Neural cell (in vitro differentiated cells): ENCODE measurements at regions not wholly inside any gene's neighbourhood (a gene's known extent, or its start where the extent isn't known, plus 50 kb on each side); places are given as distances from the start of the nearest gene placed in this dataset.

Experiments used
- EZH2 ChIP-seq: fragments of 200-600, 300-800 bp; shearing (Covaris generic), sonication (generic); IDR thresholded peaks from 2 replicates; pipeline ENCODE4 v1.6.1; 2014; ENCODE audit warnings: antibody characterized with exemption, low read length, borderline replicate concordance, mild to moderate bottlenecking; ENCODE audit not compliant: insufficient read depth, poor library complexity, severe bottlenecking
- POLR2AphosphoS5 ChIP-seq: IDR thresholded peaks from 2 replicates; pipeline ENCODE4 v1.6.1; 2012
- TAF1 ChIP-seq: IDR thresholded peaks from 2 replicates; pipeline ENCODE4 v1.6.1; 2012; ENCODE audit warnings: low read depth
- TF ChIP-seq, protein P1 (sequence below): fragments of 450-650 bp; IDR thresholded peaks from 2 replicates; pipeline ENCODE4 v1.5.1; 2014; ENCODE audit warnings: antibody characterized with exemption, mild to moderate bottlenecking, moderate library complexity; ENCODE audit not compliant: poor library complexity, severe bottlenecking
- TF ChIP-seq, protein P2 (sequence below): IDR thresholded peaks from 2 replicates; pipeline ENCODE4 v1.6.1; 2012; ENCODE audit warnings: borderline replicate concordance

DNA sequence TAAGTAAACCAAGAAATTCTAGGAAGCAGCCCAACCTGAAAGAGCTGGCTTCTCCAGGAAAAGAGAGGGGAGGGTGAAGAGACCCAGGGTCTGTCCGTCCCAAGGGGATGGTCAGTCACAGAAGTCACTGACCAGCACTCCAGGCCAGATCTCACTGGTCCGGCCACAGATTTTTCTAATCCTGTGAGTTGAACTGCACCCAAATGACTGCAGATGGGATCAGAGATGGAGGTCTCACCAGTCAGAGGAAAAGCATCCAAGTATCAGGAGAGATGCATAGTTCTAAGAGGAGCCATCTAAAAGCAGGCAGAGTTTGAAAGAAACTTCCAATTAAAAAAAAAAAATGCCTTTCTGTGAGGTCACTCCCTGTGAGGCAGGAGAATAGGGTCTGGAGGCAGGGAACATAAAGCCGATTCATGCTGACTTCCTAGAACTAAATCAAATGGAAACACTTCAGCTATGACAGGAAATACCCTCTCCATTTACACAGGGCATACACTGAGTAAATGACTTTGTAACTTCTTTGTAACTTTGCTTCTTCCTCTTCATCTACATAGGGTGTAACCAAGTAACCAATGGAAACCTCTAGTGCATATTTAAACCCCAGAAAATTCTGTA, 144.5 kb downstream of the CCDC34 start:
- TF ChIP-seq, protein P1, sequence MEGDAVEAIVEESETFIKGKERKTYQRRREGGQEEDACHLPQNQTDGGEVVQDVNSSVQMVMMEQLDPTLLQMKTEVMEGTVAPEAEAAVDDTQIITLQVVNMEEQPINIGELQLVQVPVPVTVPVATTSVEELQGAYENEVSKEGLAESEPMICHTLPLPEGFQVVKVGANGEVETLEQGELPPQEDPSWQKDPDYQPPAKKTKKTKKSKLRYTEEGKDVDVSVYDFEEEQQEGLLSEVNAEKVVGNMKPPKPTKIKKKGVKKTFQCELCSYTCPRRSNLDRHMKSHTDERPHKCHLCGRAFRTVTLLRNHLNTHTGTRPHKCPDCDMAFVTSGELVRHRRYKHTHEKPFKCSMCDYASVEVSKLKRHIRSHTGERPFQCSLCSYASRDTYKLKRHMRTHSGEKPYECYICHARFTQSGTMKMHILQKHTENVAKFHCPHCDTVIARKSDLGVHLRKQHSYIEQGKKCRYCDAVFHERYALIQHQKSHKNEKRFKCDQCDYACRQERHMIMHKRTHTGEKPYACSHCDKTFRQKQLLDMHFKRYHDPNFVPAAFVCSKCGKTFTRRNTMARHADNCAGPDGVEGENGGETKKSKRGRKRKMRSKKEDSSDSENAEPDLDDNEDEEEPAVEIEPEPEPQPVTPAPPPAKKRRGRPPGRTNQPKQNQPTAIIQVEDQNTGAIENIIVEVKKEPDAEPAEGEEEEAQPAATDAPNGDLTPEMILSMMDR: no peak
- TF ChIP-seq EZH2 (no peak), TAF1 (no peak), POLR2AphosphoS5 (no peak)
- TF ChIP-seq, protein P2, sequence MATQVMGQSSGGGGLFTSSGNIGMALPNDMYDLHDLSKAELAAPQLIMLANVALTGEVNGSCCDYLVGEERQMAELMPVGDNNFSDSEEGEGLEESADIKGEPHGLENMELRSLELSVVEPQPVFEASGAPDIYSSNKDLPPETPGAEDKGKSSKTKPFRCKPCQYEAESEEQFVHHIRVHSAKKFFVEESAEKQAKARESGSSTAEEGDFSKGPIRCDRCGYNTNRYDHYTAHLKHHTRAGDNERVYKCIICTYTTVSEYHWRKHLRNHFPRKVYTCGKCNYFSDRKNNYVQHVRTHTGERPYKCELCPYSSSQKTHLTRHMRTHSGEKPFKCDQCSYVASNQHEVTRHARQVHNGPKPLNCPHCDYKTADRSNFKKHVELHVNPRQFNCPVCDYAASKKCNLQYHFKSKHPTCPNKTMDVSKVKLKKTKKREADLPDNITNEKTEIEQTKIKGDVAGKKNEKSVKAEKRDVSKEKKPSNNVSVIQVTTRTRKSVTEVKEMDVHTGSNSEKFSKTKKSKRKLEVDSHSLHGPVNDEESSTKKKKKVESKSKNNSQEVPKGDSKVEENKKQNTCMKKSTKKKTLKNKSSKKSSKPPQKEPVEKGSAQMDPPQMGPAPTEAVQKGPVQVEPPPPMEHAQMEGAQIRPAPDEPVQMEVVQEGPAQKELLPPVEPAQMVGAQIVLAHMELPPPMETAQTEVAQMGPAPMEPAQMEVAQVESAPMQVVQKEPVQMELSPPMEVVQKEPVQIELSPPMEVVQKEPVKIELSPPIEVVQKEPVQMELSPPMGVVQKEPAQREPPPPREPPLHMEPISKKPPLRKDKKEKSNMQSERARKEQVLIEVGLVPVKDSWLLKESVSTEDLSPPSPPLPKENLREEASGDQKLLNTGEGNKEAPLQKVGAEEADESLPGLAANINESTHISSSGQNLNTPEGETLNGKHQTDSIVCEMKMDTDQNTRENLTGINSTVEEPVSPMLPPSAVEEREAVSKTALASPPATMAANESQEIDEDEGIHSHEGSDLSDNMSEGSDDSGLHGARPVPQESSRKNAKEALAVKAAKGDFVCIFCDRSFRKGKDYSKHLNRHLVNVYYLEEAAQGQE: no peak
